ENCODE measurements at regions not wholly inside any gene's neighbourhood (a gene's known extent, or its start where the extent isn't known, plus 50 kb on each side); places are given as distances from the start of the nearest gene placed in this dataset.

GRCh38 chr2:228649876-228650275 is 468.4 kb upstream of the SPHKAP start:
- TF ChIP-seq ZBTB33 (IDR thresholded peaks at IDR 0.05): no peak
- no peak for TF ChIP-seq ATF3 (IDR thresholded peaks at IDR 0.05)
- no peak for TF ChIP-seq CTCF (IDR thresholded peaks at IDR 0.05; ENCODE audit: low read depth, low read length, missing input control)
- TF ChIP-seq HNF4A (conservative IDR thresholded peaks at IDR 0.05): no peak
- TF ChIP-seq JUND (IDR thresholded peaks at IDR 0.05): no peak
- no peak for TF ChIP-seq SP1 (IDR thresholded peaks at IDR 0.05)

Measured in liver (tissue), 3 donors.